GM18502 (cell line): ENCODE measurements at regions not wholly inside any gene's neighbourhood (a gene's known extent, or its start where the extent isn't known, plus 50 kb on each side); places are given as distances from the start of the nearest gene placed in this dataset.

Source experiments
- ATAC-seq: cut with Tn5 transposase; IDR thresholded peaks from one replicate; pipeline ENCODE4 v1.9.1; 2021; ENCODE audit warnings: mild to moderate bottlenecking; ENCODE audit not compliant: unreplicated experiment, poor library complexity

DNA sequence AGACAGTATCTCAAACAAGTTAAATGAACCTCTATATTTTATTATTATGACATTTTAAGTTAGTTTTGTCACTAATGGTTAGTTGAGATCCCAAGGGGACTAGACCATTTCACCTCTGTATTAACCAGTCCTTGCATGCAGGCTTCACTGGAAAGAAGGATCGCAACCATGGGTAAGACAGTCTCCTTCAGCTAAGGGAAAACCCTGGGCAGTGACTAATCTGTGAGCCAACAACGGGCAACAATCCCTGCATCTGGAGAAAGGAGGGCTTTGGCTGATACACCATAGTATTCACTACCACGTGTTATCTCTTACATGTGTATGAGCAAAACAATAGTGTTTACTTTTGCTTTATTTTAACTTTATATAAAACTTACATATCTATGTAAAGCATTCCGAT lies 708.8 kb upstream of the CHRM3 start:
- no peak for ATAC-seq

- no peak for ATAC-seq
Measured at GRCh38 chr1:238675221-238675620, 711.1 kb upstream of the CHRM3 start.

DNA sequence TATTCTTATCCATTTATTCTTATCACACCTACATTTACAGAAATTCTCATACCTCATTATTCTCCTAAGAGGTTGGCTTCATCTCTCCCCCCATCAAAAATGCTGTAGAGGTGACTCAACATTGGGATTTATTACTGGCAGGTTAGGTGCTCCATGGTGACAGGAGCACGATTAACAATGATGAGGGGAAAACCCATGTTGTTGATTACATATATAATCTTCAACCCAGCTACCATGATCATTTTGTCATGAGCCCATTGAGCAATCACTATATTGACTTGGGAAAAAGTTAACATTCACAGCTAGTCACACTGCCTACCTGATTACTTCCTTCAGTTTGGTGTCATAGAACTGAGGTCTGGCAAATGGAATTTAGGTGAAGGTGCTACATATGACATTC lies 712.1 kb upstream of the CHRM3 start:
- ATAC-seq = no peak

DNA sequence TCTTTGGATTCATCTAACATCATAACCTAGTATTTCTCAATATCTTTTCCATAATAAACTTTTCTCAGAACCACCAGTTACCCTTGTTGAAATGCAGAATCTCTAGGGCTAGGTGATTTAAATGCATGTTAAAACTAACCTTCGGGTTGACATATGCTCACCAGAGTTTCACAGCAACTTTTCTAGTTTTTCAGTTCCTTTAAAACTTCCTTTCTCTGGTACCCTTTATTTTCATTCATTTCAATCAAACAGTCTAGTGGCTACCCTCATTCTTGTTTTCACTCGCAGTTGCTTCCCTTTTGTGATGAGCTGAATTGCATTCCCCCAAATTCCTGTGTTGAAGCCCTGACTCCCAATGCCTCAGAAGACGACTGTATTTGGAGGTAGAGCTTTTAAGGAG lies 712.8 kb upstream of the CHRM3 start:
- no peak for ATAC-seq

DNA sequence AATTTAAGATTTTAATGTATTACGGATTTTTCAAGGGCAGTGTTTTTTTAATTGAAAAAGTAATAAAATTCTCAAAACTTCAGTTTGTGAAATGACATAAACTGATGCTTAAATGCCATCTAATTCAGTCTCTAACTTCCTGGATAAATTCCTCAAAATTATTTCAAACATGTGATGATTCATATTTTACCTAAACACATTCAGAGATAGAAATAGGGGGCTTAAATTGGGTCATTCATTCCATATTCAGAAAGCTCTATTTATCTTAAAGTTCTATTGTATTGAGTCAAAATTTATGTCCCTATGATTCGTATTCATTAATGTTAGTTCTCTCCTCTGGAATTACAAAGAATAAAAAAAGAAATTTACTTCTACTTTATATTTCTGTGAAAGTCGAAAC lies 713.6 kb upstream of the CHRM3 start:
- no peak for ATAC-seq

DNA sequence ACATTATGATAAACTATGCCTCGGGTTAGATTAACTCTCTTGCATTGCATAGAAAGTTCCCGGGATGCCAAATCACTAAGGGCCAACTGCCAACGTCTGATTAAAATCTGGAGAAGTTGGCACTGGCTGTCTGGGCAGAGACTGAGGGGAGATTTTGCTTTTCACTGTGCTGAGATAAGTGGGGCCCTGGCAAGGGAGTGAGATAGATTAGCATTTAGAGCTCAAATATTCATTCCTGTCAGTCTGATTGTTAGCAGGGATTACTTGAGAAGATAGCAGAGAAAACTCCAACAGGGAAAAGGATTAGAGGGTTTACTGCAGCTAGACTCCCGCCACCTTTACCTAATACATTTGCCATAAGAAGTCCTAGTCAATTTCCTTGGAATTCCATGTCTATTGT lies 714.1 kb upstream of the CHRM3 start:
- ATAC-seq = no peak

GRCh38 chr1:238664139-238664538 lies 722.2 kb upstream of the CHRM3 start:
- ATAC-seq = no peak

DNA sequence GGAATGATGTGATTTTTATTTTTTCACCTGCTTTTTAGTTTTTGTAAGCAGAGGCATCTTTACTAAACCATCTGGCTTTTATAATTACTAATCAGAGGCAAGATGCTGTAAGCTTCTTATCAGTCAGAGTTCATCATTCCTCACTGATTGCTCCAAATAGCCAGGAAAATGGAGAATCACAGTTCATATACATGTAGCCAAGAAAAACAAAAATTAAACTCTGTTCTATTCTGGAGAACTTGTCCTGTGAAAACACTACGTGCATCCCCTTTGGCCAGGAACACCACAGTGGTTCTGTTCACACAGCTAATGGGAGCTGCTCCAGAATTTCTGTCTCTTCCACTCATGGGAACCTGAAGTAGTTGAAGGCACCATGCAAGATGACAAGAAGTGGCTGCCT lies 725.5 kb upstream of the CHRM3 start:
- no peak for ATAC-seq

DNA sequence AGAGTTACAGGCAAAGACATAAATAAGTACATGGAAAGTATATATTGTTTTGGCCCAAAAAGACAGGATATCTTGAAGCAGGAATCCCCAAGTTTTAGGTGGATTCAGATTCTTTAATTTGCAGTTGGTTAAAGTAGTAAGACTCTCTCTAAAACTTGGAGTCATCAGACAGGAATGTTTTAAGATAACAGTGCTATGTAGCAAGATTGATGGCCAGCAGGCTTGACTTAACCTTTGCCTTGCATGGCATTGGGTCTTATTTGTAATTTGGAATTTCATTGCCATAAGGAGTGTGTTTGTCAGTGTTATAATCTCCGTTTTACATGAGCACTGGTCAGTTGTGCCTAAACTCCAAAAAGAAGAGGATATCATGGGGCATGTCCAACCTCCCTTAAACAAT lies 727.6 kb upstream of the CHRM3 start:
- ATAC-seq = no peak

DNA sequence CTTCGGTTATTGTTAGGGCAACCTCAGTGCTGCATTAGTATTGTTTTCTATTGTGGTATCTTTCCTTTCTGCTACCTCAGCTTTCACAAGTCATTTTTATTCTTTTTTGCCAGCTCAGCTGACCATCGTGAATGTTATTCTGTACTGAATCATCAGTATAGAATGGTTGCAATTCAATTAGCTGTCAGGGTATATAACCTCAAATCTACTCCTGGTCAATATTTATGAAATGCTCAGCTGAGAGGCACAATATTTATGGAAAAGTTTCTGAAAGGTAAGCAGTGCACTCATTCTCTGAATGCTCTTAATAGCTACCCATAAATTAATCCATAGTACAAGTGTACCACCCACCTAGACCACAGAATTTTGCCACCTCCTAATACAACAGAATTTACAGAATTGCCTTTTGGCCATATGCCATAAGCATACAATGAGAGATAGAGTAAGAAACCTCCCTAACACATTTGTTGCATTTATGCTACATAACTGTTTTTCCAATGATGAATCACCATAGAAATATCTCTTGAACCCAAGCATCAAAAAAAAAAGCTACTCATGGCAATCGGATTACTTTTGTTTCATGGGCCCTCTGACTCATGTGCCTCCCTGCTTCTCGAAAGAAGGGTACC lies 732.6 kb upstream of the CHRM3 start:
- no peak for ATAC-seq

GRCh38 chr1:238652346-238652968 lies 733.9 kb upstream of the CHRM3 start:
- ATAC-seq = no peak

- no peak for ATAC-seq
Measured at GRCh38 chr1:238649200-238649599, 737.2 kb upstream of the CHRM3 start.

DNA sequence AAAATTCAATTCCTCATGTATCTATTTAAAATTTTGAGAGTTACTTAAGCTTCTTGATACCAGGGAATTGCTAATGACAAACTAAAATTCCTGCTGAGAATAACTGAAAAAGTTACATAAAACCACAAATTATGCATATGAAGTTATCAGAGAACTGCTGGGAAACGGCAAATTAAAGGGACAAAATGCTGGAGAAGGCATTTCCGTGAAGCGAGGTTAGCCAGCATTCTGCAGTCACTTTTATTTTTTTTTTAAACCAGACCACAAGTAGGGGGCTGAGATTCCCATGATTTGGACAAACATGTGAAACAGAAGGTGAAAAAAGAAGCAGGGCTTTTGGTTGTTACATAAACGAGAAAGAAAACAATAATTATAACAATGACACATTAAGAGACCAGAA lies 737.6 kb upstream of the CHRM3 start:
- ATAC-seq = no peak

- no peak for ATAC-seq
Measured at GRCh38 chr1:238648296-238648695, 738.1 kb upstream of the CHRM3 start.

- no peak for ATAC-seq
Measured at GRCh38 chr1:238647877-238648276, 738.5 kb upstream of the CHRM3 start.

DNA sequence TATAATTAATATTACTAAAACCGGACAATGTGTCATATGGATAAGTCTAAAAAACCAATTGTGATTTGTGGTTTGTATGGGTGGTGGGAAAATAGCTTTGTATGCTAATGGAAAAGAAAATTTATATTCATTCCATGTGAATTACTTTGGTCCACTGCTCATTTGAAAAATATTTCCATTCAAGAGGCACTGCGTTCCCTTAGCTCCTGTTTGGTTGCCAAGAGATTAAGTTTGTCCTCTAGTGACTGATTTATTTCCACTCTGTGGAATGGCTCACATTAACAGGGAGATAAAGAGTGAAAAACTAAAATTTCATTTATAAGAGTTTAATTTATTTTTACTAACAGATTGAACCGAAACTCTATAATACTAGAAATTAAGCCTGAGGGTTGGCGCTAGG lies 744.1 kb upstream of the CHRM3 start:
- ATAC-seq = no peak

GRCh38 chr1:238639861-238640260 lies 746.5 kb upstream of the CHRM3 start:
- ATAC-seq = no peak

- no peak for ATAC-seq
Measured at GRCh38 chr1:238628110-238628509, 737.4 kb upstream of the ZP4 start.

DNA sequence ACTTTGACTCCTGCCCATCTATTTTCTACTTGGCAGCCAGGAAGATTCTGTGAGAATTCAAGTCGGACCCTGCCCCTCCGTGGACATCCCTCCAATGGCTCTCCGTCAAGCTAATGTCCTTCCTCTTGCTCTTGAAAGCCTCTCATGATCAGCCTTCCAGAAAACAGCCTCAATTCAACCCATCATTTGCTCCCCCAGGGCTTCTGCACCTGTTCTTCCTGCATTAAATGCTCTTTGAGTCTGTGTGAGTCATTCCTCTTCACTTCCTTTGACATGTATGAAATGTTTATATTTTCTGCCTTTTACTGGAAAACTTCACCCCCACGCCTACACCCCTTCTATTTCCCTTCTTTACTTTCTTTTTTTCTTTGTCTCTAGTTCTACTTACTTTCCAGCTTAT lies 734.1 kb upstream of the ZP4 start:
- ATAC-seq = no peak

- ATAC-seq = no peak
Measured at GRCh38 chr1:238621405-238621804, 730.7 kb upstream of the ZP4 start.

DNA sequence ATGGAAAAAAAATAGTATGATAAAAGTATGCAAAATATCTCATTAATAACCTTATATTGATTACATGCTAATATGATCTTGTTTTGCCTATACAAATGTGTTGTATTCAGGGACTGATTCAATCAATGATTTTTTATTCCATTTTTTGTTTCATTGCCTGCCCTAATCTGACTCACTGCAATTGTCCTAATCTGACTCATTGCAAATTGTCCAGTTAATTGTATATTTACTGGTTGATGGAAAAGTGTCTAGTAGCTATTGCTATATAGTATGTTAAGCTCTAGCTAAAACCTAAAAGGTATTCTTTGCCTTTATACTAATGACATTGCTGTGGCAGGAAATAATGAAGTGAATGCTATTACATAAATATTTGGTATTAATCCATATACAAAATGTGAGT lies 728.9 kb upstream of the ZP4 start:
- ATAC-seq = no peak

GRCh38 chr1:238611406-238611805 lies 720.7 kb upstream of the ZP4 start:
- ATAC-seq = no peak

- ATAC-seq = no peak
Measured at GRCh38 chr1:238608144-238608543, 717.4 kb upstream of the ZP4 start.
